ENCODE measurements at regions not wholly inside any gene's neighbourhood (a gene's known extent, or its start where the extent isn't known, plus 50 kb on each side); places are given as distances from the start of the nearest gene placed in this dataset.

- FAIRE-seq: no peak
- no peak for DNase-seq (ENCODE audit: insufficient read length, low spot score)
Measured at GRCh38 chr4:43089730-43090129, 197.2 kb downstream of the GRXCR1 start.

DNA sequence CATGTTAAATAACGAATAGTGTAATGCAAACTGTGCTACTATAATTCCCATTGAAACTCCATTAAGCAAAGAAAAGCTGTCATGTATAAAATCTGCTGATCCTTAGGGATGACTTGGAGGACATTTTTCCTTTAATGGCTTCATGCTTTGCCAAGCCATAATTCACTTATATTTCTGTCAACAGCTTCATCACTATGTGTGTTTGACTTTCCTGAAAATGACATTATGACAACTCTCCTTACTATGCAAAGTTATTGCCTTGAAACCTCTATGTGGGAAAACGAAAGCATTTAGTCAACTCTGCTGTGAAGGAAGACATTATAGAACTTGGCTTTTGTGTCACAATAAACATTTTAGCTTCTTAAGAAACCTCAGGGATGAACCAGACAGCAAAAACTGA lies 210.5 kb downstream of the GRXCR1 start:
- DNase-seq (ENCODE audit: insufficient read length, low spot score) (no peak), FAIRE-seq (no peak)
- no peak for TF ChIP-seq CTCF (IDR thresholded peaks at IDR 0.05; ENCODE audit: insufficient read depth, missing control alignments)

More at GRCh38 chr4:43089730-43090129, 197.2 kb downstream of the GRXCR1 start:
- TF ChIP-seq CTCF (IDR thresholded peaks at IDR 0.05; ENCODE audit: insufficient read depth, missing control alignments): no peak

- FAIRE-seq: no peak
- no peak for TF ChIP-seq CTCF (IDR thresholded peaks at IDR 0.05; ENCODE audit: insufficient read depth, missing control alignments)
- DNase-seq (ENCODE audit: insufficient read length, low spot score): no peak
Measured at GRCh38 chr4:43112139-43112538, 219.6 kb downstream of the GRXCR1 start.

GRCh38 chr4:43113196-43113595 lies 220.7 kb downstream of the GRXCR1 start:
- DNase-seq (ENCODE audit: insufficient read length, low spot score) (no peak), FAIRE-seq (no peak)
- no peak for TF ChIP-seq CTCF (IDR thresholded peaks at IDR 0.05; ENCODE audit: insufficient read depth, missing control alignments)

- FAIRE-seq: no peak
- no peak for DNase-seq (ENCODE audit: insufficient read length, low spot score)
- no peak for TF ChIP-seq CTCF (IDR thresholded peaks at IDR 0.05; ENCODE audit: insufficient read depth, missing control alignments)
Measured at GRCh38 chr4:43126595-43126994, 234.1 kb downstream of the GRXCR1 start.

GRCh38 chr4:43130228-43131021 lies 237.9 kb downstream of the GRXCR1 start:
- FAIRE-seq (no peak), DNase-seq (ENCODE audit: insufficient read length, low spot score) (no peak)
- no peak for TF ChIP-seq CTCF (IDR thresholded peaks at IDR 0.05; ENCODE audit: insufficient read depth, missing control alignments)

DNA sequence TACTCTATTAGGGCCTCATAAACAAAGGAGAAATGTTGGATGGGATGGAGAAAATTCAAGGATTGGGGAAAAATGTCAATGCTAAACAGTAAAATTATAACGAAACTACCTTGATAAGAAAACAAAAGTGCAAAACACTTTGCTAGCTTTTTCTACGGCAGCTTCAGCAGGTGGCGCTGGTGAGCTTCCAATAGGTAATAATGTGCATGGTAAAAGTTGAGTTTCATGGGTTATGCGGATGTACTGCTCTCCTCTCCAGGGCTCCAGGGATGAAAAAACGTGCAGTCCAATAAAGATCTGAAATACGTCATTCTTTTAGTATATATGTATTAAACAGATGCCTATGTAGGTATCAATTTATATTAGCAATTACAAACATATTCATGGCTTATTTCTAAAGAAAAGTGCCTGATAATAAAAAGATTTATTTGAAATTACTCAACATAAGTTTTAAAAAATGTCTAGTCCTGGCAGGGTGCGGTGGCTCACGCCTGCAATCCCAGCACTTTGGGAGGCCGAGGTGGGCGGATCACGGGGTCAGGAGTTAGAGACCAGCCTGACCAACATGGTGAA lies 239.6 kb downstream of the GRXCR1 start:
- peak; percentile 46 for FAIRE-seq

More for the DNA sequence above, 239.6 kb downstream of the GRXCR1 start:
- DNase-seq (ENCODE audit: insufficient read length, low spot score): peak; percentile 17
- TF ChIP-seq CTCF (IDR thresholded peaks at IDR 0.05; ENCODE audit: insufficient read depth, missing control alignments): peak; percentile 95
